Posterior cingulate gyrus (tissue), 11 donors: ENCODE measurements at regions not wholly inside any gene's neighbourhood (a gene's known extent, or its start where the extent isn't known, plus 50 kb on each side); places are given as distances from the start of the nearest gene placed in this dataset.
"Not testable (repeated sequence)": the region's sequence is repeated elsewhere in the genome, so short reads cannot be mapped to it uniquely, and the experiment has no call there.

Source experiments
- DNase-seq, 10 donors: peaks; one replicate each; pipeline versions ENCODE4 v3.0.0 to v3.0.0-alpha.2; 2020 to 2021; ENCODE audit warnings: mixed read lengths in 3 of 10
- intact Hi-C: fragments of 100-400 bp; cut with DNase I; formaldehyde crosslinking; loops from one replicate; pipeline ENCODE4 v1.15.1; 2023

GRCh38 chr13:23947893-23948292, 50.6 kb upstream of the C1QTNF9B start:
- intact Hi-C loops, result no loop called here
- DNase-seq, result peak in 2 of 10 donors; percentile 70 to 72

DNA sequence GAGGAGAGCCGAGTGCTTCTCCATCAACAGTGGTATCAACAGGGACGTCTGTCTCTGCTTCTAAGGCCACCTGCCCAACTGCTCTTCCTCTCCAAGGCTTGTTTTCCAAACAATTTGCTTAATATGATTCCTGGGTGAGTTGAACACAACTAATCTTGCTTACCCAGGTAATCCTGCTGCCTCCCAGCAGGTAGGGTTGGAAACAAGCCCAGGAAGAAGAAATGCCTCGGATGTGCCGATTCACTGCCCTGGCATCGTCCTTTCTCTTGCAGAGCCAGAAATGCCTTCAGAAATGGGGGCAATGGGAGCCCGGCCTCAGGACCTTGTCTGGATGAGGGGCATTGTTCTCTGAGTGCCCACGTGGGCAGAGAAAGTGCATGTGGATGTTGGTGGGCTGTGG, 51.9 kb upstream of the C1QTNF9B start:
- intact Hi-C loops, result no loop called here
- no peak for DNase-seq

DNA sequence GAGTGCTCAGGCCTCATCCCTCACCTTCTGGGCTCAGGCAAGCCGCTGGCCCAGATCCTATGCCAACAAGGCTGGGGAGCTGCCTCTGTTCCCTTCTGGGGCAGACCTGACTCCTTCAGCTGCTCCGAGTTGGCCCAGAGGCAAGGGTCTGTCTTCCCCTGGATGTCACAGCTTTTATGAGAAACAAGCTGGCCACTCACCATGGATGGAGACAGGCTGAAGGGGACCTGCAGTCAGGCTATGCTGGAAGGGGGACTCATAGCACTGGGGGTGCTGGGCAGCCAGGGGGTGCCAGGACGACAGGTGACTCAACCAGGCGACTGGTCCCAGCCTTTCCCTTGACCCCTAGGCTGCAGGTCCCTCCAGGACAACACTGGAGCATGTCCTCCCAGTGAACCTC, 52.4 kb upstream of the C1QTNF9B start:
- DNase-seq, result peak in 1 of 10 donors; percentile 57
- intact Hi-C loops, result no loop called here

GRCh38 chr13:23950736-23951510, 53.6 kb upstream of the C1QTNF9B start:
- peak in 1 of 10 donors; percentile 73 for DNase-seq
- intact Hi-C loops, result no loop called here

DNA sequence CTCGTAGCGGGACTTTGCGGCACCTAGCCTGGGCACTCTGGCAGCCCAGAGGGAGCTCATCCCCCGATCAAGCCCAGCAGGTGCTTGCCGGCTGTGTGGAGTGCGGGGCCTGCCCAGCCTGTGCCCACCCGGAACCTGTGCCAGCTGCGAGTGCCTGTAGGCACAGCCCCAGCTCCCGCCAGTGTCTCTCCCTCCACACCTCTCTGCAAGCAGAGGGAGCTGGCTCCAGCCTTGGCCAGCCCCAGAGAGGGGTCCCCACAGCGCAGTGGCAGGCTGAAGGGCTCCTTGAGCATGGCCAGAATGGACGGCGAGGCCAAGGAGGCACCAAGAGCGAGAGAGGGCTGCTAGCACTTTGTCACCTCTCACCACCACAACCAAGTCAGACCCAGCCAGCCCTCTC, 55.5 kb upstream of the C1QTNF9B start:
- peak in 1 of 10 donors; percentile 68 for DNase-seq

DNA sequence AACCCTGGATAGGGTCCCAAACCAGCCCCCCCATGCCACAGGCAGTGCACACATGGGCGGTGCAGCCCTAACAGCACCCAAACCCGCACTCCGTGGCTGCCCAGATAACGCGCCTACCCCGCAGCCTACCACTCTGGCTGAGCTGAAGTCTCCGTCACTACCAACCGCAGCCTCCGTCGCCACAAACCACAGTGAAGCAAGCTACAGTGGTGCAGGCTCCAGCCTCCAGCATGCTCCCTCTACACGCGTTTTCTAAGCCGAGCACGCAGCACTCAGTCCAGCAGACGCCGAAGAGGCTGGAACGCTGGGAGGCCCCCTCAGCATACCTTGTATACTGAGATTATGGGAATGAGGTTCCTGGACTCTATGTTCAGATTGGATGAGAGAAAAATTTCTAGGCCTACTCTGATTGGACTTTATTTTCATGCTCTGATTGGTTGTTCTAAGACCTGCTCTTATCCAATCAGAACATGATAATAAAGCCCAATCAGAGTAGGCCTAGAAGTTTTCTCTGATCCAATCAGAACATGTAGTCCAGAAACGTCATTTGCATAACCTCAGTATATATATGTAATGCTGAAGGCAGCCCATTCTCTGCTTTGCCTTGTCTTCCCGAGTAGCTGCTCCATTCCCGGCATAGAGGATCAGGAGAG, 56.7 kb upstream of the C1QTNF9B start:
- intact Hi-C loops, result no loop called here
- no peak for DNase-seq

More for the DNA sequence above, 55.5 kb upstream of the C1QTNF9B start:
- intact Hi-C loops, result no loop called here

GRCh38 chr13:23955064-23955463, 57.8 kb upstream of the C1QTNF9B start:
- intact Hi-C loops, result no loop called here
- no peak for DNase-seq

- intact Hi-C loops, result no loop called here
- no peak for DNase-seq
These were observed 58.8 kb upstream of the C1QTNF9B start for GRCh38 chr13:23956106-23956505.

DNA sequence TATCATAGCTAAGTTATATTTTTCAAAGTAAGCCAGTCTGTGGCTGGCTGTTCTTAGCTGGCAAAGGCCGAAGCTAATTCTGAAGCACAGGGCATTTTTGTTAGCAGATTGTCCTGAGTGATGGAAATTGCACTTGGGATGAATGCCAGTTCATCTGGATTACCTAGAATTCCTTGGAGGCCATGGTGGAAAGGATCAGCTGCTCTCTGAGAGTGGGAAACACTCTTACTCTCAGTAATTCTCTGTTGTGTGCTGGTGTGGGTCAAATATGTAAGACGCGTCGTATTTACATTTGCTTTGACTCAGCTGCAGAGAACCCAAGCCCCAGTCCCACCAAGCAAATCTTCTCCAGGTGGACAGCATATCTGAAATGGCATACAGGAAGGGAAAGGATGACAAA, 60.7 kb upstream of the C1QTNF9B start:
- intact Hi-C loops, result no loop called here
- no peak for DNase-seq

GRCh38 chr13:23959231-23959862, 62.0 kb upstream of the C1QTNF9B start:
- no peak for DNase-seq
- intact Hi-C loops, result no loop called here

- no peak for DNase-seq
- intact Hi-C loops, result no loop called here
These were observed 63.4 kb upstream of the C1QTNF9B start for GRCh38 chr13:23960566-23961156.

DNA sequence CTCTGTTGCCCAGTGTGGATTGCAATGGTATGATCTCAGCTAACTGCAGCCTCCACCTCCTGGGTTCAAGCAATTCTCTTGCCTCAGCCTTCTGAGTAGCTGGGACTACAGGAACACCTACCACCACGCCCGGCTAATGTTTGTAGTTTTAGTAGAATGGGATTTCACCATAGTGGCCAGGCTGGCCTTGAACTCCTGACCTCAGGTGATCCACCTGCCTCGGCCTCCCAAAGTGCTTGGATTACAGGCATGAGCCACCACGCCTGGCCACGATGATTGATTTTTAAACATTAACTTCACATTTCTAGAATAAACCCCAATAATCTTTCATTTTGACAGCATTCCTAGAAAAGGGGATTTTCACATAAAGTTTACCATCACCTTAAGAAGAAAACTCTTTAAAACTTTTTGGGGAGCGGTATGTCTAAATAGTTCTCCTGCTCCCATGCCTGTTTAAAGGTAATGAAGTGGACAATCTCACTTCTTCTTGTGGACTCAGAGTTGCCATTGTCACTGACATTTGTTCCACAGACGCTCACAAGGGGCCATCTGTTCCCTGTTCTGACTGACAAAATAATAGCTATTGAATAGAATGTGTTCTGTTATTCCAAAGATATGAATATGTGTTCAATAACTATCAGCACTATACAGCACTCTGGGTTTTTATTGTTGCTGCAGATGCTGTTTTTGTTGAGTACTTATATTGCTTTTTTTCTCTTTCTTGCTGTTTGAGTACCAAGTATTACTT, 66.1 kb upstream of the C1QTNF9B start:
- intact Hi-C loops, result no loop called here
- no peak for DNase-seq

- DNase-seq, result no peak
- intact Hi-C loops, result no loop called here
These were observed 66.6 kb upstream of the C1QTNF9B start for GRCh38 chr13:23963947-23964346.

- intact Hi-C loops, result no loop called here
- no peak for DNase-seq
These were observed 68.0 kb upstream of the C1QTNF9B start for GRCh38 chr13:23965346-23965745.

DNA sequence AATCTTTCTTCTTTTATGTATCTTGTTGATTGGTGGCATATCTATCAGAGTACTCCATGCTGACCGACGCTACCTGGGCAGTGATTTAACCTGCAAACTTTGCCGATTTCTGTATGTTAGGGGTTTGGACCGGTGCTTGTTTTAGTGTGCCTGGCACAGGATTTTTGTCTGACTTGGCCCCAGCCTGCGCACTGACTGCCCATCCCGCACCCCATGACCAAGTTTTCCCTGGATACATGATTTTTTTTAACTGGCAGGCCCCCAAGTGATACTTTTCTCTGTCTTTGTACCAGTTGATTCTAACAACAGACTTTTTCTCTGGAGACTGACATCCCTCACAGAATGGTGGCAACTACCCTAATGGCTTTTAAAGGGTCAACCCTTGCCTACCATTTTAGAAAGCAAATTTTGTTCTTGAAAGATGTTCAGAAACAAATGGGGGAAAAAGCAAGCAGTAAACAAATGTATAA, 69.0 kb upstream of the C1QTNF9B start:
- DNase-seq, result peak in 1 of 10 donors; percentile 50
- intact Hi-C loops, result no loop called here

GRCh38 chr13:23966691-23967615, 69.7 kb upstream of the C1QTNF9B start:
- no peak for DNase-seq
- intact Hi-C loops, result no loop called here

DNA sequence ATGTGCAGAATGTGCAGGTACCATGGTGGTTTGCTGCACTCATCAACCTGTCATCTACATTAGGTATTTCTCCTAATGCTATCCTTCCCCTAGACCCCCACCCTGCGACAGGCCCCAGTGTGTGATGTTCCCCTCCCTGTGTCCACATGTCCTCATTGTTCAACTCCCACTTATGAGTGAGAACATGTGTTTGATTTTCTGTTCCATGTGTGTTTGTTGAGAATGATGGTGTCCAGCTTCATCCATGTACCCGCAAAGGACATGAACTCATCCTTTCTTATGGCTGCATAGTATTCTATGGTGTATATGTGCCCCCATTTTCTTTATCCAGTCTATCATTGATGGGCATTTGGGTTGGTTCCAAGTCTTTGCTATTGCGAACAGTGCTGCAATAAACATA, 70.5 kb upstream of the C1QTNF9B start:
- DNase-seq, intact Hi-C loops: not testable (repeated sequence)

DNA sequence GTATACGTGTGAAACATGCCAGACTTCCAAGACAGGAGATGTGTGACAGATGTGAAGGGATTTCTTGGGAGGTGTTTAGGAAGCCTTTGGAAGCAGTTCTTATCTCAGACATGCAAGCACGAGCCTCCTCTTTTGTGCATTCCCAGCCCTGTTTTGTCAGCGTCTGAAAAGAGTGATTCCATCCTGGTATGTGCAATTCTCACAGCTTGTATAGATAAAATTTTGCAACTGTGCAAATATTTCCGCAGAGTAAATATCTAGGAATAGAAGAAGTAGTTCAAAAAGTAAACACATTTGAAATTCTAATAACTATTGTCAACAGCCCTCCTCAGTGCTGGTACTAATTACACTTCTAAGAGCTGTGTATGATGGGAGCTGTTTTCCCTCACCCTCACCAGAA, 72.3 kb upstream of the C1QTNF9B start:
- intact Hi-C loops, result no loop called here

More for the DNA sequence above, 72.3 kb upstream of the C1QTNF9B start:
- no peak for DNase-seq
